GM12875 (cell line): ENCODE measurements at regions not wholly inside any gene's neighbourhood (a gene's known extent, or its start where the extent isn't known, plus 50 kb on each side); places are given as distances from the start of the nearest gene placed in this dataset.

Experiments
- H3K4me3 ChIP-seq: one replicate; pipeline ENCODE4 v1.5.1; 2011; ENCODE audit warnings: low read depth, low read length, control low read depth
- TF ChIP-seq, protein P1 (sequence below): IDR thresholded peaks from 2 replicates; pipeline ENCODE4 v1.5.1; 2011; ENCODE audit warnings: low read depth, mild to moderate bottlenecking, control low read depth, inconsistent platforms, low read length, moderate library complexity, borderline replicate concordance; ENCODE audit not compliant: insufficient read depth

DNA sequence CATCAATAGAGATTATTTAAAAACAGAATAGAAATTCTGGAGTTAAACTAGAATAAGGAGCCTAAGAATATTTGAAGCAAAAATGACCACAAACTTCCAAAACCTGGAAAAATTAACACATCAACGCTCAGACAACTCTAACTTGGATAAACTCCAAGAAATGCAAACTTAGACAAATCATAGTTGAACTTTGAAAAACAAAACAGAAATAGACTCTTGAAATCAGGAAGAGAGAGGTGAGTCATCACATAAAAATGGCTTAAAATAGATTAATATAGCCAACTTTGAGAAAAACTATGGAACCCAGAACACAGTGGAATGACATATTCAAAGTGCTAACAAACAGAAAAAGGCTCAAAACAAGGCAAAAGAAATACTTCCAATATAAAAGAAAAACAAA lies 974.2 kb downstream of the JRKL start:
- TF ChIP-seq, protein P1, sequence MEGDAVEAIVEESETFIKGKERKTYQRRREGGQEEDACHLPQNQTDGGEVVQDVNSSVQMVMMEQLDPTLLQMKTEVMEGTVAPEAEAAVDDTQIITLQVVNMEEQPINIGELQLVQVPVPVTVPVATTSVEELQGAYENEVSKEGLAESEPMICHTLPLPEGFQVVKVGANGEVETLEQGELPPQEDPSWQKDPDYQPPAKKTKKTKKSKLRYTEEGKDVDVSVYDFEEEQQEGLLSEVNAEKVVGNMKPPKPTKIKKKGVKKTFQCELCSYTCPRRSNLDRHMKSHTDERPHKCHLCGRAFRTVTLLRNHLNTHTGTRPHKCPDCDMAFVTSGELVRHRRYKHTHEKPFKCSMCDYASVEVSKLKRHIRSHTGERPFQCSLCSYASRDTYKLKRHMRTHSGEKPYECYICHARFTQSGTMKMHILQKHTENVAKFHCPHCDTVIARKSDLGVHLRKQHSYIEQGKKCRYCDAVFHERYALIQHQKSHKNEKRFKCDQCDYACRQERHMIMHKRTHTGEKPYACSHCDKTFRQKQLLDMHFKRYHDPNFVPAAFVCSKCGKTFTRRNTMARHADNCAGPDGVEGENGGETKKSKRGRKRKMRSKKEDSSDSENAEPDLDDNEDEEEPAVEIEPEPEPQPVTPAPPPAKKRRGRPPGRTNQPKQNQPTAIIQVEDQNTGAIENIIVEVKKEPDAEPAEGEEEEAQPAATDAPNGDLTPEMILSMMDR, result no peak
- H3K4me3 ChIP-seq, result no peak overlapping the region

DNA sequence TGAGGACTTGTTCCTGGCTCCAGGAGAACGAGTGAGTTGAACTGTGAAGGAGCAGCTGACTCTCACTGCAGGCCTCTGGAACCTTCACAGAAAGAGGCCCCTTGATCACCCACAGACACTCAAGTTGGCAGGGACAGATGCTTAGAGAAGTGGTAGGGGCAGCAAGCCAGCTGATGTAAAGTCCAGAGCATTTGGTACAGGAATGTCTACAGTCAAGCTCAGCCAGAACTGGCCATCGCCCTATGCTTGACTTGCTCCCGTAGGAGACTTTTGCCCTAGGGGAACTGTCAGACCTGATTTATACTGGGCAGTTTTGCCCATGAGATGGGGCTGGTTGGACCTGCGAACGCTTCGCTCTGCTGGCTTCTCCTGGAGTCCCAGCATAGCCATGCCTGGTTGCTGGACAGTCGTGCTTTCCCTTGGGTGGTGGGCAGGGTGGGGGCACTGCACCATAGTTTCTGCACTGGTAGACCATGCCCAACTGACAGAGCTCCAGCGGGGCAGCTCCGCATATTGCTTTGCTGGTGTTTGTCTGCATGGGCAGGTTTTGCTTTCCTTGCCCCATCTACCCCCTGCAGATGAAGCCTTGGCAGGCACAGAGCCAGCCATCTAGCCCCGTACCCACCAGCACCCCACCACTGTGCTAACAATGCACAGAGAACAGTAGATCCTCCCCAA lies 977.7 kb downstream of the JRKL start:
- TF ChIP-seq, protein P1, result no peak

DNA sequence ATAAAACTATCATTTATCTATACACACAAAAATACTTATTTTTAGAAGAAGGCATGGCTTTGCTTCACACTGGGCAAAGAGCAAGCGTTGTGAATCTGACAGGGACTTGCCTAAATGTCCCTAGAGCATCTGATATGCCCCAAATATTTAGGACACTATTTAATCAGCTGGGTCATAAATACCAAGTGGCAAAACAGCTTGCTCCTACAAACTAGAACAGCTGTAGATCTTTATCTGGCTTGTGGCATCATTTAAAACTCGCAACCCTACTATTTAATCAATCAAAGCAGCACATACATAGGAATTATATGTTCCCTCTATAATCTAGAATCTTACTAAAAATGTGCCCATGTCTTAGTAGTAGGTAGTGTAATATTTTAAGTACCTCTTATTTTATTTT lies 999.5 kb downstream of the JRKL start:
- no peak overlapping the region for H3K4me3 ChIP-seq
- TF ChIP-seq, protein P1, result no peak

More for the DNA sequence above, 977.7 kb downstream of the JRKL start:
- no peak overlapping the region for H3K4me3 ChIP-seq

DNA sequence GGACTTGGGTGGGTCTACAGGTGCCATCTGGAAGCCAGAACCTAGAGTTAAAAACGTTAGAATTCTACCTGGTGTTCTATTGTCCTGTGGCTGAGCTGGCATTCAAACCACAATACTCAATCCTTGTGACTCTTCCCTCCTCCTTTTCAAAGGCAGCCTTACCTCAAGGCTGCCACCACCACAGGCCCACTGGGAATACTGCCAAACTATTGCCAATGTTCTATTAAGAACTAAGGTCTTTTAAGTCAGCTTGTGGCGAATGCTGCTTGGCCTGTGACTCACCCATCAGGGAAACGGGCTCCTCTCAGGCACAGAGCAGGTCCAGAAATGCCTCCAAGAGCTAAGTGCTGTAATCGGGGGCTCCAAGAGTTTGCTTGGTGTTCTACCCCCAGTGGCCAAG lies 1008.4 kb downstream of the JRKL start:
- H3K4me3 ChIP-seq, result no peak overlapping the region

DNA sequence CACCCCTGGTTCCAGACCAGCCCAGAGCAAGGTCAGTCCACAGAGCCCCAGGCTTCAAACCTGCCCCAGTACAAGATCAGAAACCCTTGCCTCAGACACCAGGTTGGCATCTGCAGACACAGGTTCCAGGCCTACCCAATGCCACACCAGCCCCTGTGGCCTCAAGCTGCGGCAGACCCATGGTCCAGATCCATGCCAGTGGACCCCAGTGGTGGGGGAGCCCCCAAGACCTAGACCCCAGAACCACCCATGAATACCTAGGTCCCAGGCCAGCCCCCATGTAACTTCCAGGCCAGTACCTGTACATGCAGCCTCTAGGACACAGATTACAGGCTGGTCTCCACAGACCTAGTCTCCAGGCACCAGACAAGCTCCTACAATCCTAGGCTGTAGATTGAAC lies 1019.3 kb downstream of the JRKL start:
- TF ChIP-seq, protein P1, result no peak
- H3K4me3 ChIP-seq, result no peak overlapping the region

More for the DNA sequence above, 1008.4 kb downstream of the JRKL start:
- TF ChIP-seq, protein P1, result no peak

DNA sequence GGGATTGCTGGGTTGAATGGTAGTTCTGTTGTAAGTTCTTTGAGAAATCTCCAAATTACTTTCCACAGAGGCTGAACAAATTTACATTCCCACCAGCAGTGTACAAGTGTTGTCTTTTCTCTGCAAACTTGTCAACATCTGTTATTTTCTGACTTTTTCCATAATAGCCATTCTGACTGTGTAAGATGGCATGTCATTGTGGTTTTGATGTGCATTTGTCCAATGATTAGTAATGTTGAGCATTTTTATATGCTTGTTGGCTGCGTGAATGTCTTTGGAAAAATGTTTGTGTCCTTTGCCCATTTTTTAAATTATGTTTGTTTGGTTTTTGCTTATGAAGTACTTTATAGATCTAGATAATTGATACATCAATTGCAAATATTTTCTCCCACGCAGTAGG lies 1025.0 kb downstream of the JRKL start:
- TF ChIP-seq, protein P1, result no peak
- no peak overlapping the region for H3K4me3 ChIP-seq

DNA sequence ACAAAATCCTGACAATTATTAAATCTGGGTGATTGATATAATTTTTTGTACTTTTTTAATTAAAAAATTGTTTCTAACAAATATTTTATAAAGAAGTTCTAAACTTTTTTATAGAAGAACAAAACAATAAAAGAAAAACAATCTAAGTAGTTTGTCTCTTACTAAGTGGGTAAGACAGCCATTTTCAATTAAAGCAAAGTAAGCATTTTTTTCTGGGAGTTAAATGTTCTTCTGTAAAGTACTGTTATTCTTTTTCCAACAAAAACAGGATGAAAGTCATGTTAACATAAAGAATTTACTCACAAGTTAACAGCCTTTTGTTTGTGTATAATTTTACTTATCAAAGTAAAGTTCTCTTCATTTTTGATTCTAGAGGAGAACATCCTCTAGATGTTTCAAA lies 1029.9 kb downstream of the JRKL start:
- TF ChIP-seq, protein P1, result no peak
- H3K4me3 ChIP-seq, result no peak overlapping the region
